ENCODE measurements at regions not wholly inside any gene's neighbourhood (a gene's known extent, or its start where the extent isn't known, plus 50 kb on each side); places are given as distances from the start of the nearest gene placed in this dataset.
"Not testable (repeated sequence)": the region's sequence is repeated elsewhere in the genome, so short reads cannot be mapped to it uniquely, and the experiment has no call there.

DNA sequence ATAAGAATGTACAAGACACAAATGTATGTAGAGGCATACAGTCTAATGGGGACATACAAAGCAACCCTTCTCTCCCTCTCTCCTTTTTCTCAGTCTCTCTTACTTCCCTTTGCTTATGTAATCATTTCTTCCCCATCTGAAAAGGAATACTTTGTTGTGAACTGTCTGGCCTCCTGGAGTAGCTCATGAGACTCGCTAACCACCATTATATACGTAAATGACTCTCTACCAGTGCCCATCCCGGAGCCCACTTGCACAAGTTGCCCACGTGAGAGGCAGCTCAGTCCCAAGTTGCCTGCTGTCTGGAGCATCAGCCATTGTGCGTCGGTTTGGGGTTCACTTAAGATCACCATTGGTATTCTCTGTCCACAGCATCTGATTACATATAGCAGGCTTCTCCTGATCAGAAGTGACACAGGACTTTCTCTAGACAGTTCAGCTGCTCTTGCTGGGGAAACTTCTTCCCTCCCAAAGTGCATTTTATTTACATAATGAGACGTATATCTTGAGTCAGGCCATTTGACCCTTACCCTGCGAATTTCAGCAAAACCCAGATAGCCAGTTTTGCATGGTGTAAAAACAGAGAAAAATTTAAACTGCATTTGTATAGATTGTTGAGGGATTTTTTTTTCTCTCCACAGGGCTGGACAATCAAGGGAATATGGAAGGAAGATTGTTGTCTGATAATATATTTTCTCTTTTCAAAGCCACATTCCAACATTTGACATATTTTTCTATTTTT is 220.7 kb upstream of the EGLN3 start:
- DNase-seq: no peak

DNA sequence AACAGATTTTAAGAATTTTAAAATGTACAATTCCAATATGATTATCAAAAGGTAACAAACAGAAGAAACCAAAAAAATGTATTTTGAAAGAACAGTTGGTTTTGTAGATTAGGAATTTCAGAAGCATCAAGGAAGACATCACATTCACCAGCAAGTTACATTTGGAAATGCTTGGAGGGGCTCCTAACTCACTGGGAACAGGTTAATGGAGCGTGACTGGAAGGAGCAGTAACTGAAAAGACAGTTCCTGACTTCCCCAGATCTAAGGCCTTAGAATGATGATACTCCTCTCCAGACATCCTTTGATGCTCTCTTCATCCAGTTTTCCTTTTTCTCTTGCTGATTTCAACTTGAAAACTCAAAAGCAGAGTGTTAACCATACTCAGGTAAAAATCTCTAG is 220.0 kb upstream of the EGLN3 start:
- DNase-seq: no peak

DNA sequence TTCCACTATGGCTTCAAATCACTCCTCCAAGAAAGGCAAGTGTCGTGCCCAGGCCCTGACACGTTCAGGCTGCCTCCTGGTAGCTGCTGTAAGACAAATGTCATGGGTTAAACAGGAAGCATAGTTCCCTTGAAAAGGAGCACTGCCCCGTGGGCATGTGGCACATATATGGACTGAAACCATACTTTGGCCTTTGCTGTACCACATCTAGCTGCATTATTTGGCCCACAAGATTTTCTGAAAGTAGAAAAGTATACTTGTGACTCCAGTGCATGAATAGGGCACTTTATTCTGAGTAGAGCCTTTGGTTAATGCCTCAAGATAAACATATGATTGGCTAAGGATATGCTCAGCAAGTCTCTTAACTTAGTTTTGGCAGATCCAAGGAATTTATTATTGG is 218.7 kb upstream of the EGLN3 start:
- DNase-seq: no peak

DNA sequence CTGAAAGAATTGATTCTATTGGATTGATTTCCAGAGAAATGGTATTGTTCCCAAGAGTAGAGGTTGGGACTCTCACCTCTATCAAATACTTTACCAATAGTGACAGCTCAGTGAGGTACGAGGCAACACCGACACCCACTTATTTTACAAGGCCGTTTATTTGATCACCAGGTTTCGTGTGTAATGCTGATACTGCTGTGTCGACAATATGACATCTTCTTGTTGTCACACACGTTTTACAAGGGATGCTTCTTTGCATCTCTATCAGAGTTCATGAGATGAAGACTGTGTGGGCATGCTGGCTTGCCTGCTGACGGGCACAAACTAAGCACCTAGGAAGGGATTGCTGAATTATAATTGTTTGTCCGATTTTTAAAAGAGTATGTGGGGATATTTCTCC is 217.8 kb upstream of the EGLN3 start:
- DNase-seq: no peak

DNA sequence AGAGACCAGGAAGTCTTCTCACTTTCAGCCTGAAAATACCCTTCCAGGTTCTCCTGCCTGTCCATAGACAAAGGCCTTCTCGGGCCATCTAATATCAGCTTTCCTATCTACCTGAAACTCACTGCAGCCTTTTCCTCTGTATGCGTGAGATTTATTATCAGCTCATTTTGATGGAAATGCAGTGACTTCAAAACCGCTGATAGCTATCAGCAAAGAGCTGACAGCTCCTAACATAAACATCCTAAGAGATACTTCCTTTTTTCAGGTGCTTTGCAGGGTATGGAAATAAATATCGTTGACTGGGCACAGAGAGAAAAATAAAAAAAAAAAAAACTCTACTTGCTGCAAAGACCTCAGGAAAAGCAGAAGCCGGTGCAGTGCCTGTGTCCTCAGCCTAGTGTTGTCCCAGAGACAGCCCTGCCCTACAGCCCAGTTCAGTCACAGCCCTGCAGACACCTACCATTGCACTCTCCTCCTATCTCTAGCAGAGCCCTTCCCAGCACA is 215.0 kb upstream of the EGLN3 start:
- no peak for DNase-seq

DNA sequence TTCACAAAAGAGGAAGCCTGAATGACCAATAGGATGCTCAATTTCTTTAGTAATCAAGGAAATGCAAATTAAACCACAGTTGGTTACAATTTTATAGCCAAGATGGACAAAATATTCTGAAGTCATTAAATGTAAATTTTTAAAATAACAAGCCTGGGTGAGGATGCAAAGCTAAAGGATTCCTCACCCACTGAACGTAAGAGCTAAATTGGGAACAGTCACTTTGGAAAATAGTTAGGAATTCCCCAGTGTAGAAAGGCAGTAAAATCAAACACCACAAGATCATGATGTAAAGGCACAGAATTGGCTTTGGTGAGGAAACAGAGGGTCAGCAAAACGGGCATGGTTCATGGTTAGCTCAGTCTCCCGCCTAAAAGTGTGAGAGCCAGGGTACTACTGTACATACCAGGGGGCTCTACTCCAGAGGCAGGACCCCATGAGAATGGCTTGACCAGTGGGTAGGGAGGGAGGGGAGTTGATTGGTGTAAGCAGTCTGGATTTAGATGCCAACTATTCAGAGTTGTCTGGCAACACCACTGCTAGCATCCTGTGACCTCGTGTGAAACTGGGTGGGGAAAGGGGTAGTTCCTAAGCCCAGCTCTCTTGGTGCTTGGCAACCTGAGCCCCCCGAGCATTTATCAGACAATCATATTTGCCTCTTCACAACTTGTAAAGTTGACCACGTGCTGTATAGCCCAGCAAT is 213.4 kb upstream of the EGLN3 start:
- DNase-seq: no peak

DNA sequence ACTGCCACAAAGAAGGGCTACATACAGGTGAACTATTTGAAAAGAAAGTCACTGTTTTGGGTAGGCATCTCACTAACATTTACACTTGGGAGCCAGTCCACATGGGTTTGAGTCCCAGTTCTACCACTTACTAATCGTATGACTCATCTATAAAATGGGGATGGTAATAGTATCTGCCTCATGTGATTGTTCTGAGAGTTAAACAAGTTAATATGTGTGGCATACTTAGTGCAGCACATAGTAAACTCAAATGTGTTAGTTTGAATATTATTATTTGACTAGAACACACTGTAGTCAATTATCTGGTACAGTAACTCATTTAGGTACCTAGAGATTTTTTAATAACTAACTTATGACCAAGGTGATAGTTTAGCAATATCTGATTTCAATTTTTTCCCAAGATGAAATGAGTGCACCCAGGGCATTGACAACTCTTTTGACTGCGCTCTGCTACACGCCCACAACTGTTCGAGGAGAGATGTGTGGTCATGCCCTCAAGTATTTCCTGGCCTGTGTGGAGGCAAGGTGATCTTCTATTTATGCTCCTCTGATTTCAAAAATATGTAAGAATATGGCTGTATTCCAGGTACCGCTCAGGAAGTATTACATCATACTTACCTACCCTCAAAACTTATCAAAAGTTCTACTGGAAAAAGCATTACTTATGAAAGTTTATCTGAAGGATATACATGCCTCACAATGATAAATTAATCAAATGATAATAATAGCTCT is 210.6 kb upstream of the EGLN3 start:
- no peak for DNase-seq

DNA sequence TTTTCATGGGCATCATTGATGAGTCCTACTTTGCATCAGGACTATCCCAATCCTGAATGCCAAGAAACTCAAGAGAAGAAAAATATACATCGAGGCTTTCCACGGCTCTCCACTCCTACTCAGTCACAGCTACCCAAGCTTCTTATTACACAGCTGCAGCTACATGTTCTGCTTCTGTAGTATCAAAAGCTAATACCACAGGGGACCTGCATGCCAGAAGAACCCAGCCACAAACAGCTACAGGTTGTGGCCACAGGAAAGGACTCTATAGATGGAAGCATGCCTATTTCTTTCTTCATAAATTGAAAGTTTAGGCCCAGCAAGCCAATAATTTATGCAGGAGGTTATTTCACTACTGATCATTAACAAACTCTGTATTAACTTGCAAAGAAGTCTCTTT is 209.7 kb upstream of the EGLN3 start:
- DNase-seq: no peak

DNA sequence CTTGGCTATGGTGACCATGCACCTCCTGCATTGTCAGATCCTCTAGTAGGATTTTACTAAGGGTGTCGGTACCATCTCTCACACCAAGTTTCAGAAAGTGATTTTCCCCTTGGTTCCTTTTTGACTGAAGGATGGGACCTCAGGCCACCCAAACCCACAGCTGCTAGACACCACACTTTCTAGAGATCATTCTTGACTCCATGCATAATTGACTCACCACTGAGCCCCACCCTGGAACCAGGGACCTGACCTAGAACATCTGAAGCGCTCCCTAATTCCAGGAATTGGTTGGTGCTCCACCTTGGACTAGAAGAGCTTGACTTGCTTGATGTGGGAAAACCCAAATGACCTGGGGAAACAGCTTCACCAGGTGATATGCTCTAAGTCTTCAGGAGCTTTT is 206.8 kb upstream of the EGLN3 start:
- no peak for DNase-seq

DNA sequence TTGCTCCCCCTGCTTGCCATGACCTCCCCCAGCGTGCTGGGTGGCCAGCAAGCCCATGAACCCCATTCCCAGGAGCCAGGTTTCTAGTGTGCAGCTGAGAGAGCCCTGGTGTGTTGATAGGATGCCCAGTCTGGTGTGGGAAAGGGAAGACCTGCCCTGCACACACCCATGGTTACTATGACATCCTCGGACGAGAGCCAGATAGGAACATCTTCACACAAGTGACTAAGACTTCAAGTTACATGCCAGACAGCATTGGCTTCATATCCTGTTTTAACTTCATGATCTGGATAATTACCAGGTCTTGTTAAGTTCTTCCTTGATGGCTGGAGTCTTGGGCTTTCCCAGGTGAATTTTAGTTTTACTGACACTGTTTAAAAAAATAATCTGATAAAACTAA is 196.6 kb upstream of the EGLN3 start:
- DNase-seq: no peak

DNA sequence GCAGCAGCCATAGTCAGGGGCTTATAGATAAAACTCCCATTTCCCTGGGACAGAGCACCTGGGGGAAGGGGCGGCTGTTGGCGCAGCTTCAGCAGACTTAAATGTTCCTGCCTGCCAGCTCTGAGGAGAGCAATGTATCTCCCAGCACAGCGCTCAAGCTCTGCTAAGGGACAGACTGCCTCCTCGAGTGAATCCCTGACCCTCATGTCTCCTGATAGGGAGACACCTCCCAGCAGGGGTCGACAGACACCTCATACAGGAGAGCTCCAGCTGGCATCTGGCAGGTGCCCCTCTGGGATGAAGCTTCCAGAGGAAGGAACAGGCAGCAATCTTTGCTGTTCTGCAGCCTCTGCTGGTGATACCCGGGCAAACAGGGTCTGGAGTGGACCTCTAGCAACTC is 189.3 kb upstream of the EGLN3 start:
- DNase-seq: not testable (repeated sequence)

DNA sequence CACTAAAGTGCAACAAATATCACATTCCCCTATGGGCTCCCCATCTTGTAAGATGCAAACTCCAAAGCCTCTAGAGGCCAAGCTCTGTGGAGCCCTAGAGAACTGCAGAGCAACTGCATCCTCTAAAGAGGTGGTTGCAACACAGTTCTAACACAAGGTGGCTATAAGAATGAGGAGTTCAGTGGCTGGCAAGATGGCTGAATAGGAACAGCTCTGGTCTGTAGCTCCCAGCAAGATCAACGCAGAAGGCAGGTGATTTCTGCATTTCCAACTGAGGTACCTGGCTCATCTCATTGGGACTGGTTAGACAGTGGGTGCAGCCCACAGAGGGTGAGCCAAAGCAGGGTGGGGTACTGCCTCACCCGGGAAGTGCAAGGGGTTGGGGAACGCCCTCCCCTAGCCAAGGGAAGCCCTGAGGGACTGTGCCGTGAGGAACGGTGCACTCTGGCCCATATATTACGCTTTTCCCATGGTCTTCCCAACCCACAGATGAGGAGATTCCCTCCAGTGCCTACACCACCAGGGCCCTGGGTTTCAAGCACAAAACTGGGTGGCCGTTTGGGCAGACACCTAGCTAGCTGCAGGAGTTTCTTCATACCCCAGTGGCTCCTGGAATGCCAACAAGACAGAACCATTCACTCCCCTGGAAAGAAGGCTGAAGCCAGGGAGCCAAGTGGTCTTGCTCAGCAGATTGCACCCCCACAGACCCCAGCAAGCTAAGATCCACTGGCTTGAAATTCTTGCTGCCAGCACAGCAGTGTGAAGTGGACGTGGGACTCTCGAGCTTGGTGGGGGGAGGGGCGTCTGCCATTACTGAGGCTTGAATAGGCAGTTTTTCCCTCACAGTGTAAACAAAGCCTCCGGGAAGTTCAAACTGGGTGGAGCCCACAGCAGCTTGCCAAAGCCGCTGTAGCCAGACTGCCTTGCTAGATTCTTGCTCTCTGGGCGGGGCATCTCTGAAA is 188.6 kb upstream of the EGLN3 start:
- not testable (repeated sequence) for DNase-seq

DNA sequence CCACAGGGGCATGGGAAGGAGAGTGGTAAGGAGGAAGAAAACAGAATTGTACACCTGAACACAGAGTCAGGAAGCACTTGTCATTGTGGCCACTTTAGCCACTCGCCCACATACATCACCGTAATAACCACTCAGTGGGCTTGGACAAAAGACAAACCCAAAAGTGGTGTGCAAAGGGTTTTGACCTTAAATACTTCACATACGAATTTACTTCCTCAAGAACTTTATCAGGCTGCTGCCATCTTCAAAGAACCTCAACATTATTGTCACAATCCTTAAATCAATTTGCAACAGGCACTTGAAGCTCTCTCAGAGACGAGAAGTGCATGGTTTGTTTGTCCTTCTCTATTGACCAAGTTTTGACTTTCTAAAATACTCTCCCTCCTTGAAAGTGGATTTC is 187.3 kb upstream of the EGLN3 start:
- no peak for DNase-seq

DNA sequence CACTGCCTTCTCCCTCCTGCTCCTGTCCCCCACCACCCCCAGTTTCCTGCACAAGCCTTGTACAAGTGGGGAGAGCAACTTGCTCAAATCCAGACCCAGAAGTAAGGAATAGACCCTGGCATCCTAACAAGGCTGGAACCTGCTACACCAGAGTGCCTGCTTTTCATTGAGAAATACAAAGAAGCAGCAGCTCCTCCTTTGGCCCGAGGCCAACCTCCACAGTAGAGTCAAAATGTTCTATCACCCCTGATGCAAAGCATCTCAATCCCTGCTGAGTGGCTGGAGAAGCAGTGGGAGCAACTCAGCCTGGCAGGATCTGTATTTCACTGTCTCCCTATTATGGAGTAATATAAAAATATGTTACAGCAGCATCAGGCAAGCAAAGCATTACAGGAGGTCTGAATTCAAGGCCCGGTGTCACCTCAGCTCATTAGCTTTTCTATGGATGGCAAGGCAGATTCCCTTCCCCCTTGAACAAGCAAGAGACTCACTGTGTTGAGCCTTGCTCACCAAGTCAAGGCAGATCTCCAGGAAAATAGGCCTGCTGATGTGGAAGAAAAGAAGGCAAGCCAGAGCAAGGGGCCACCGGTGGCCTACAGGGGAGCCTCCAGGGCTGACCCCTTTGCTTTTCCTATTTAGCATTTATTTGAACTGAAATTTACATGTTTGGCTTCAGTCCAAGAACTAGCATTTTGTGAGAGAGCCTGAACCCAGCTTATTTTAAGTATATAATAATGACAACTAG is 186.3 kb upstream of the EGLN3 start:
- no peak for DNase-seq

DNA sequence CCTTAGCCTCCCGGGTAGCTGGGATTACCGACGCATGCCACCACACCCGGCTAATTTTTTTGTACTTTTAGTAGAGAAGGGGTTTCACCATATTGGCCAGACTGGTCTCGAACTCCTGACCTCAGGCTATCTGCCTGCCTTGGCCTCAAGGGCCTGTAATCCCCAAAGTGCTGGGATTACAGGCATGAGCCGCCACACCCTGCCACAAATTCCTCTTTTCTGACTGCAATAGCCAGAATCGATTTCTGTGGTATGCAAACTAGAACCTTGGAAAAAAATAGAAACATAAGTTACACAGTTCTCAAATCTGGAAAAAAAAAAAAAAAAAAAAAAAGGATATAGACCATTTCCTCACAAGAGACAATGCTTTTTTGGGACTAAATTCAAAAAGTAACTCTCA is 184.6 kb upstream of the EGLN3 start:
- no peak for DNase-seq

DNA sequence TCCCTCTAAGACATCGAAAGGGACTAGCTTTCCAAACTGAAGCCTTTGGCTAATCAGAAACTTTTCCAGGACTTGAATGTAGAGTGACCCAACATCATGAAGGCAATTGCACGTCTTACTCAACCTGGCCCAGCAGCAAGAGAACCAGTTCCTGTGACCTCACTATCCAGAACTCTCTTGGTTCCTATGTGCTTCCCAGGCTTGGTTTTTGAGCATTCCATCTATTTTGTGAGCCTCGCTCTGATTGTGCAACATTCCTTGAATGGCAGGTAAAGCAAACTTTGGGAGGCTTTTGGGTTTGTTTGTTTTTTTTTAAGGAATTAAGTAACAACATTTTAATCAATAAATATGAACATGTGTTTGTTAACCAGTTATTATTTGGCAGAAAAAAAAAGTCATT is 183.6 kb upstream of the EGLN3 start:
- no peak for DNase-seq

DNA sequence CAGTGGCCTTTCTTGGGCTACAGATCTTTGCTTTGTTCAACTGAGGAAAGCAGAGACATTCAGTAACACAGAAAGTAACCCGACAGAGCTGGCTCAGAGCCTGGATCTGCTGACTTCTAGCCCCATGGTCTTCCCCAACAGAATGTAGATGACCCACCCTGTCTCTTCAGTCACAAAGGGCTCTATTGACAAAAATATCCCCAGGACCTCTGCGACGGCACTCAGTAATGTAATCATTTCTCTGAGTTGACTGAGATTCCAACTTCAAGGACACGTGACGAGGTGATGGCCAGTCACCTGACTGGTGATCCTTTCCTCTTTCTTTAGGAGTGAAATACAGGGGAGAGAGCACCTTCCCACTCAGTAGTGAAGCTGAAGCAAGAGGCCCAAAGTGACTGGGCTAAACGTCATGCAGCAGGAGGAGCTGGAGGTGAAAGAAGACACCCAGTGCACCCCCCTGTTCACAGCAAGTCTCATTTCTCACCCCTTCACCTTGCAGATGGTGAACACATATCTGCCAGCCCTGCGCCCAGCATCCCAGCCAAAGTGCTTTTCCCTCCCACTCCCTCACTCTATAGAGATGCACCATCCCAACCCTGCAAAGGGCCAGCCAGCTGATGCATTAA is 179.2 kb upstream of the EGLN3 start:
- no peak for DNase-seq

DNA sequence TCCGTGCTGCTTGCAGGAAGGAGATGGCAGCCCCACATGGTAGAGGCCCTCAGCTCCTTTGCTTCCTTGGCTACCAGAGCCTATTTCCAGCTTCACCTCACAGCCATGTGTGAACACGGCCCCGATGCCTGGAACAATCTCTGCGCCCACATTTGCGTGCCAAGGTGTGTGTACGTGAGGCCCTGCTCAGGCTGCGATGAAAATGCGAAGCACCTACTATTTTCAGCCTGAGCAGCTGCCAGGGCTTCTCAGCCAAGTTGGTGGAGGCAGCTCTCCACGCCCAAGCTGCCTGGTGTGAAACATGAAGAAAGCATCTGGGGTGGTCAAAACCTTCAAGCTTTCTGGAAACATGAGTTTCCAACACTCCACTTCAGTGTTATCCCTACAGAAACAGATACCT is 177.8 kb upstream of the EGLN3 start:
- no peak for DNase-seq

DNA sequence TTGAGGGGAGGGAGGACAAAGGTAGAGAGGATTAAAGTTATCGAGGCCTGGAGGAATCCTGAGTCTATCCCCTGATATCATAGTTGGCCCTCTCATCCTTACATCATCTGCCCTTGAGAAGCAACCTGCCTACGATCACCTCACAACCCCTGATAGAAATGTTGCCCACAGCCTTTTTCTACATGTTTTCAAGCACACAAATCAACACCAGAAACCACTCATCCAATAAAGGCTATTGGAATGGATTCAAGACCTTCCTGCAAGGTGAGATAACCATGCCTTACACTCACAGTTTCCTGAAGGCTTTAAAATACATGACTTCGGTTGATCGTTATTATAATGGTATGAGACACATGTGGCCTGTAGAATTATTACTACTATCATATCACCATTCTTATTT is 175.7 kb upstream of the EGLN3 start:
- no peak for DNase-seq

DNA sequence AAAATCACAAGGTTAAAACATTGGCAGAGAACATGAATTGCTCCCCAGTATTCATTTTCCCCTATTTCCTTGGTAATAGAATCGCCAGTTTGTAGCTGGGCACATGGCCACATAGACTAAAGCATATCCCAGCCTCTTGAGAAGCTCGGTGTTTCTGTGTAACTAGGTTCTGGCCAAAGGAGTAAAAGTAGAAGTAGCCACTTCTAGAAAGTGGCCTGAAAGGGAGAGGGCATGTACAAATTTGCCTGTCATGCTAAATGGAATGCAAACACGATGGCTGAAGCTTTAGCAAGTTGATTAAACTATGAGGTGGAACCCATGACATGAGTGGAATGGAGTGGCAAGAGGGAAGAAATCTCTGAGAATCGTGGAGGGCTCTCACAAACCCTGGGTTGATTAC is 173.7 kb upstream of the EGLN3 start:
- no peak for DNase-seq

DNA sequence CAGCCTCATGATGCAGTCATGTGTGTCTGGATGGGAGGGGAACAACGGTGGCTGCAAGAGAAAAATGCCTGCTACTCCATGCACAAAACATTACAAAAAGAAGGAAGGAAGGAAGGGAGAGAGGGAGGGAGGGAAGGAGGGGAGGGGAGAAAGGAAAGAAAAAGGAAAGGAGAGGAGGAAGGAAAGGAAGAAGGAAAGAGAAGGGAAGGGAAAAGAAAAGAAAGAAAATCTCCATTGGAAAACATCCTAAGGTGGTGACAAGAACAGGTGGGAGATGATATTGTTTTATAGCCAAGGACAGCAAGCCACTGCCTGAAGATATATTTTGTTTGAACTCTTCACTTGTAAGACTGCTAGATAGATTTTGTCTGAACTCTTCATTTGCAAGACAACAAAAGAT is 171.8 kb upstream of the EGLN3 start:
- no peak for DNase-seq

DNA sequence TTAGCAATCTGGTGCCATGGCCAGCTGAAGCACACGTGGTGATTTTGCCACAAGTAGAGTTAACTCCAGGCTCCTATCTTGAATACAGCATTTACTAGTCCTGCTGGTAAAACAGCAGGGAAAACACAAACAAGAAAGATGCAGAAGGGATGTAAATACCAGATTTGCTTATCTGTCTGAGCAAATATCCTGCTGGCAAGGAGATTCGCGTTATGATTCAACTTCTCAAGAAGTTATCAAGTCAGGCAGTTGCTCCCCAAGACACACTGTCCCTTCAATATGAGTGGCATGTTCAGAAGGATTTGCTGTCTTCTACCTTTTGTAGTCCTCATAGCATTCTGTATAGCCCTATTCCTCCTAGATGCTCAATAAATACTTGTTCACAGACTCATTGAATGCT is 171.2 kb upstream of the EGLN3 start:
- DNase-seq: no peak
